Natural killer cell (primary cell): ENCODE measurements at regions not wholly inside any gene's neighbourhood (a gene's known extent, or its start where the extent isn't known, plus 50 kb on each side); places are given as distances from the start of the nearest gene placed in this dataset.

Experiments used
- ATAC-seq, 3 donors: fragments of 150-1000 bp in 2 of 3; fragments of 200-7000 bp in 1 of 3; cut with Tn5 transposase; 1 replicate in 1 of 3; 2 replicates in 2 of 3; pipeline ENCODE4 v1.10.0; 2021; ENCODE audit warnings: mild to moderate bottlenecking in 2 of 3, moderate library complexity in 2 of 3
- DNase-seq, 2 donors: peaks; one replicate each; pipeline versions ENCODE4 v3.0.0 to v3.0.0-alpha.2; 2013 to 2021; ENCODE audit warnings: mixed read lengths in 1 of 2
- H3K27ac ChIP-seq: one replicate; pipeline ENCODE4 v1.5.1; 2013; ENCODE audit warnings: mild to moderate bottlenecking, low read length
- H3K27me3 ChIP-seq: one replicate; pipeline ENCODE4 v1.6.1; 2013; ENCODE audit warnings: low read length; ENCODE audit not compliant: control insufficient read depth, insufficient read depth
- H3K36me3 ChIP-seq: one replicate; pipeline ENCODE4 v1.6.1; 2013; ENCODE audit warnings: low read length; ENCODE audit not compliant: control insufficient read depth, insufficient read depth
- H3K4me1 ChIP-seq: one replicate; pipeline ENCODE4 v1.6.1; 2013; ENCODE audit warnings: low read length; ENCODE audit not compliant: control insufficient read depth, insufficient read depth
- H3K4me3 ChIP-seq: one replicate; pipeline ENCODE4 v1.5.1; 2013; ENCODE audit warnings: low read length
- H3K9me3 ChIP-seq: one replicate; pipeline ENCODE4 v1.6.1; 2013; ENCODE audit warnings: low read length; ENCODE audit not compliant: control insufficient read depth, insufficient read depth
- H3K27ac Mint-ChIP-seq, 2 donors: one replicate each; pipeline ENCODE4 v1.8.0; 2022; ENCODE audit warnings: mild to moderate bottlenecking in 2 of 2, mixed read lengths in 2 of 2, moderate library complexity in 1 of 2
- H3K27me3 Mint-ChIP-seq, 2 donors: one replicate each; pipeline ENCODE4 v1.8.0; 2022; ENCODE audit warnings: low read depth in 2 of 2, mixed read lengths in 2 of 2
- H3K36me3 Mint-ChIP-seq: one replicate; pipeline ENCODE4 v1.8.0; 2022; ENCODE audit warnings: mixed read lengths
- H3K4me1 Mint-ChIP-seq, 2 donors: one replicate each; pipeline ENCODE4 v1.8.0; 2022; ENCODE audit warnings: mixed read lengths in 2 of 2
- H3K4me3 Mint-ChIP-seq: one replicate; pipeline ENCODE4 v1.8.0; 2022; ENCODE audit warnings: mild to moderate bottlenecking, moderate library complexity, mixed read lengths
- H3K9me3 Mint-ChIP-seq, 2 donors: one replicate each; pipeline ENCODE4 v1.8.0; 2022; ENCODE audit warnings: mixed read lengths in 2 of 2
- WGBS: methylation state at CpG from one replicate; pipeline ENCODE4 v1.1.7; 2013; ENCODE audit warnings: missing lambda C conversion rate; ENCODE audit not compliant: insufficient coverage; 5-methylcytosine and 5-hydroxymethylcytosine counted together
- intact Hi-C: fragments of 100-400 bp; cut with micrococcal nuclease; formaldehyde crosslinking; loops from one replicate; pipeline ENCODE4 v1.14.2; 2022
- TF ChIP-seq, protein P1 (sequence below): fragments of 200-600 bp; IDR thresholded peaks from one replicate; pipeline ENCODE4 v1.8.0; 2022; ENCODE audit warnings: antibody characterized with exemption

DNA sequence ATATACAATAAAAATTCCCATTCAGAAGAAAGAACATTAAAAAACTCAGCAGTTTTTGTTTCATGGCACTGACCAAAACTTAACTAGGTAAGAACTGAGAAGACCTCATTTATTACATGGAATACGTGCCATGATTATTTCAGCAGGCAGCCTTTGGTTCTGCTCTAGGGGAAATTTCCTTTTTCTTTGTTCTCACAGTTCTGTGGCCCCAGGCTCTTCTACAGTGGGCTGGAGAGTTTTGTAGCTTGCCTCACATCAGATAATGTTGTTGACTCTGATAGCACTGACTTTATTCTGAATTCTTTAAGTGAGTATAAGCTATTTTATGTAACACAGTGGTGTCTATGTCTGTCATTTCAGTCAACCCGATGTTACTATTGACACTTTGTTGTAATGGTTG lies 844.3 kb downstream of the TBC1D32 start:
- TF ChIP-seq, protein P1, sequence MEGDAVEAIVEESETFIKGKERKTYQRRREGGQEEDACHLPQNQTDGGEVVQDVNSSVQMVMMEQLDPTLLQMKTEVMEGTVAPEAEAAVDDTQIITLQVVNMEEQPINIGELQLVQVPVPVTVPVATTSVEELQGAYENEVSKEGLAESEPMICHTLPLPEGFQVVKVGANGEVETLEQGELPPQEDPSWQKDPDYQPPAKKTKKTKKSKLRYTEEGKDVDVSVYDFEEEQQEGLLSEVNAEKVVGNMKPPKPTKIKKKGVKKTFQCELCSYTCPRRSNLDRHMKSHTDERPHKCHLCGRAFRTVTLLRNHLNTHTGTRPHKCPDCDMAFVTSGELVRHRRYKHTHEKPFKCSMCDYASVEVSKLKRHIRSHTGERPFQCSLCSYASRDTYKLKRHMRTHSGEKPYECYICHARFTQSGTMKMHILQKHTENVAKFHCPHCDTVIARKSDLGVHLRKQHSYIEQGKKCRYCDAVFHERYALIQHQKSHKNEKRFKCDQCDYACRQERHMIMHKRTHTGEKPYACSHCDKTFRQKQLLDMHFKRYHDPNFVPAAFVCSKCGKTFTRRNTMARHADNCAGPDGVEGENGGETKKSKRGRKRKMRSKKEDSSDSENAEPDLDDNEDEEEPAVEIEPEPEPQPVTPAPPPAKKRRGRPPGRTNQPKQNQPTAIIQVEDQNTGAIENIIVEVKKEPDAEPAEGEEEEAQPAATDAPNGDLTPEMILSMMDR: no peak
- intact Hi-C loops: no loop called here
- Mint-ChIP-seq H3K27me3 (no peaks in the 10 kb centered on the region), H3K4me1 (no peaks in the 10 kb centered on the region), H3K36me3 (no peaks in the 10 kb centered on the region), H3K9me3 (peaks cover 6 to 11% of the 10 kb centered on the region in 2 donors), H3K4me3 (no peak overlapping the region), H3K27ac (no peak overlapping the region)
- Histone ChIP-seq H3K27ac (no peak overlapping the region), H3K4me1 (no peaks in the 10 kb centered on the region), H3K9me3 (no peaks in the 10 kb centered on the region), H3K4me3 (no peak overlapping the region), H3K36me3 (no peaks in the 10 kb centered on the region), H3K27me3 (no peaks in the 10 kb centered on the region)
- ATAC-seq (no peak), DNase-seq (no peak)
- WGBS: 78% methylated on average over 1 of the region's 2 CpGs

DNA sequence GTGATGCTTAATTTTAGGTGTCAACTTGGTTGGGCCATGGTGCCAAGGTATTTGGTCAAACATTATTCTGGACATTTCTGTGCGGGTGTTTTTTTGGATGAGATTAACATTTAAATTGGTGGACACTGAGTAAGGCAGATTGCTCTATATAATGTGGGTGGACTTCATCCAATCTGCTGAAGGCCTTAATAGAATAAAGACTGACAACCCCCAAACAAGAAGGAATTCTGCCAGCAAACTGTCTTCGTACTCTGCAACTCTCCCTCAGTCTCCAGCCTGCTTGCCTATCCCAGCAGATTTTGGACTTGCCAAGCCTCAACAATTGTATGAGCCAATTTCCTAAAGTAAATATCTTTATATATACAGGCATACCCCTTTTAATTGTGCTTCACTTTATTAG lies 850.1 kb downstream of the TBC1D32 start:
- TF ChIP-seq, protein P1: no peak
- no peaks in the 10 kb centered on the region for H3K4me1 ChIP-seq
- Mint-ChIP-seq H3K4me1 (no peaks in the 10 kb centered on the region), H3K27ac (no peak overlapping the region), H3K36me3 (peaks cover 11% of the 10 kb centered on the region), H3K27me3 (no peaks in the 10 kb centered on the region), H3K4me3 (no peak overlapping the region), H3K9me3 (peaks cover 12 to 13% of the 10 kb centered on the region in 2 donors)
- H3K27me3 ChIP-seq: no peaks in the 10 kb centered on the region
- WGBS: 79% methylated on average over 2 of the region's 2 CpGs
- no peaks in the 10 kb centered on the region for H3K36me3 ChIP-seq
- no peak overlapping the region for H3K4me3 ChIP-seq
- no peak overlapping the region for H3K27ac ChIP-seq
- intact Hi-C loops: no loop called here
- no peak for ATAC-seq
- no peaks in the 10 kb centered on the region for H3K9me3 ChIP-seq
- DNase-seq: no peak

DNA sequence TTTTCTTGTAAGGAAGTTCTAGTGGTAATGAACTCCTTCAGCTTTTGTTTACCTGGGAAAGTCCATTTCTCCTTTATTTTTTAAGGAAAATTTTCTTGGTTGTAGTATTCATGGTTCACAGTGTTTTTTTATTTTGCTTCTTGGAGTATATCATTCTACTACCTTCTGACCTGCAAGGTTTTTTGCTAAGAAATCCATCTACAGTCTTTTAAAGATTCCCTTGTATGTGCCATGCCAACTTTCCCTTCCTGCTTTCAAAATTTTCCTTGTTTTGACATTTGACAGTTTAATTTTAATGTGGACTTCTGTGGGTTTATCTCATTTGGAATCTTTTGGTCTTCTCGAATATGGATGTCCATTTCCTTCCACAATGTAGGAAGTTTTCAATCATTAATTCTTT lies 855.6 kb downstream of the TBC1D32 start:
- Histone ChIP-seq H3K27me3 (no peaks in the 10 kb centered on the region), H3K27ac (no peak overlapping the region), H3K9me3 (no peaks in the 10 kb centered on the region), H3K36me3 (no peaks in the 10 kb centered on the region), H3K4me3 (no peak overlapping the region), H3K4me1 (no peaks in the 10 kb centered on the region)
- no peak overlapping the region for H3K27ac Mint-ChIP-seq
- H3K4me1 Mint-ChIP-seq: no peaks in the 10 kb centered on the region
- ATAC-seq (no peak), DNase-seq (no peak)
- TF ChIP-seq, protein P1: no peak
- no peak overlapping the region for H3K4me3 Mint-ChIP-seq
- intact Hi-C loops: no loop called here
- H3K9me3 Mint-ChIP-seq: peaks cover 12 to 15% of the 10 kb centered on the region in 2 donors
- H3K27me3 Mint-ChIP-seq: no peaks in the 10 kb centered on the region
- WGBS: no CpG with 5 or more reads among the region's 1 CpG
- H3K36me3 Mint-ChIP-seq: peaks cover 19% of the 10 kb centered on the region

DNA sequence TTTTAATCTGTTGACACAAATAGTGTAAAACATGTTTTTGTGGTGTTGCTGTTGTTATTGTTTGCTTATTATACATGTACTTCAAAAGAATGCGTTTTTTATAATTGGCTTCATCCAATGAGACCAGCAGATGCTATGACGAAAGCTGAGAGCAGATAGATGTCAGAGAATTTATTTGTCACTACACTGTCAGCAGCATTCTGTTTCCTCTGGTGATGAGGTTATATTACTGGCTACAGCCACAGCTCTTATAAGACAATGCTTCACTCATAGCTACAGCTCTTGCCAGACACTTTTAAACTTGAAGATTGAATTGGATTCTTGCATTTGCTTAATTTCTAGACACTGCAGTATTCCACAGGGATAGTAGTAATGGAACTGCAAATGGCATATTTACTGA lies 860.5 kb downstream of the TBC1D32 start:
- H3K4me1 ChIP-seq: no peaks in the 10 kb centered on the region
- peaks cover 11% of the 10 kb centered on the region in 2 donors for H3K9me3 Mint-ChIP-seq
- H3K36me3 ChIP-seq: no peaks in the 10 kb centered on the region
- no peaks in the 10 kb centered on the region for H3K27me3 Mint-ChIP-seq
- H3K4me3 ChIP-seq: no peak overlapping the region
- no peak overlapping the region for H3K27ac ChIP-seq
- DNase-seq (no peak), ATAC-seq (no peak)
- H3K4me1 Mint-ChIP-seq: no peaks in the 10 kb centered on the region
- TF ChIP-seq, protein P1: no peak
- H3K9me3 ChIP-seq: peaks cover 4% of the 10 kb centered on the region
- no peak overlapping the region for H3K27ac Mint-ChIP-seq
- H3K36me3 Mint-ChIP-seq: peaks cover 4% of the 10 kb centered on the region
- H3K4me3 Mint-ChIP-seq: no peak overlapping the region
- H3K27me3 ChIP-seq: no peaks in the 10 kb centered on the region
- 47% methylated on average over 2 of the region's 2 CpGs for WGBS
- intact Hi-C loops: no loop called here
